ENCODE measurements at regions not wholly inside any gene's neighbourhood (a gene's known extent, or its start where the extent isn't known, plus 50 kb on each side); places are given as distances from the start of the nearest gene placed in this dataset.

- Mint-ChIP-seq H3K27ac (peak overlapping the region; percentile 15), H3K27me3 (ENCODE audit: low read depth, poor library complexity) (peaks cover 6% of the 10 kb centered on the region), H3K9me3 (no peaks in the 10 kb centered on the region), H3K4me3 (no peak overlapping the region), H3K36me3 (ENCODE audit: low read depth) (peaks cover 9% of the 10 kb centered on the region), H3K4me1 (peaks cover 13% of the 10 kb centered on the region)
- TF ChIP-seq, protein P1, sequence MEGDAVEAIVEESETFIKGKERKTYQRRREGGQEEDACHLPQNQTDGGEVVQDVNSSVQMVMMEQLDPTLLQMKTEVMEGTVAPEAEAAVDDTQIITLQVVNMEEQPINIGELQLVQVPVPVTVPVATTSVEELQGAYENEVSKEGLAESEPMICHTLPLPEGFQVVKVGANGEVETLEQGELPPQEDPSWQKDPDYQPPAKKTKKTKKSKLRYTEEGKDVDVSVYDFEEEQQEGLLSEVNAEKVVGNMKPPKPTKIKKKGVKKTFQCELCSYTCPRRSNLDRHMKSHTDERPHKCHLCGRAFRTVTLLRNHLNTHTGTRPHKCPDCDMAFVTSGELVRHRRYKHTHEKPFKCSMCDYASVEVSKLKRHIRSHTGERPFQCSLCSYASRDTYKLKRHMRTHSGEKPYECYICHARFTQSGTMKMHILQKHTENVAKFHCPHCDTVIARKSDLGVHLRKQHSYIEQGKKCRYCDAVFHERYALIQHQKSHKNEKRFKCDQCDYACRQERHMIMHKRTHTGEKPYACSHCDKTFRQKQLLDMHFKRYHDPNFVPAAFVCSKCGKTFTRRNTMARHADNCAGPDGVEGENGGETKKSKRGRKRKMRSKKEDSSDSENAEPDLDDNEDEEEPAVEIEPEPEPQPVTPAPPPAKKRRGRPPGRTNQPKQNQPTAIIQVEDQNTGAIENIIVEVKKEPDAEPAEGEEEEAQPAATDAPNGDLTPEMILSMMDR (IDR thresholded peaks at IDR 0.05): no peak
- no peak for DNase-seq
Measured at GRCh38 chr2:167822690-167823465, 424.5 kb downstream of the STK39 start.

- DNase-seq: no peak
- peaks cover 9% of the 10 kb centered on the region for H3K36me3 Mint-ChIP-seq (ENCODE audit: low read depth)
Measured at GRCh38 chr2:167820488-167820887, 426.9 kb downstream of the STK39 start.

GRCh38 chr2:167818521-167818920, 428.9 kb downstream of the STK39 start:
- Mint-ChIP-seq H3K4me1 (peaks cover 4% of the 10 kb centered on the region), H3K36me3 (ENCODE audit: low read depth) (peaks cover 9% of the 10 kb centered on the region), H3K4me3 (no peak overlapping the region), H3K9me3 (no peaks in the 10 kb centered on the region), H3K27ac (peak overlapping the region; percentile 60), H3K27me3 (ENCODE audit: low read depth, poor library complexity) (peaks cover 2% of the 10 kb centered on the region)
- TF ChIP-seq, protein P1 (IDR thresholded peaks at IDR 0.05): no peak
- DNase-seq: no peak

More at GRCh38 chr2:167820488-167820887, 426.9 kb downstream of the STK39 start:
- Mint-ChIP-seq H3K4me3 (no peak overlapping the region), H3K9me3 (no peaks in the 10 kb centered on the region), H3K27me3 (ENCODE audit: low read depth, poor library complexity) (peaks cover 6% of the 10 kb centered on the region), H3K4me1 (peaks cover 5% of the 10 kb centered on the region), H3K27ac (no peak overlapping the region)
- TF ChIP-seq, protein P1 (IDR thresholded peaks at IDR 0.05): no peak

DNA sequence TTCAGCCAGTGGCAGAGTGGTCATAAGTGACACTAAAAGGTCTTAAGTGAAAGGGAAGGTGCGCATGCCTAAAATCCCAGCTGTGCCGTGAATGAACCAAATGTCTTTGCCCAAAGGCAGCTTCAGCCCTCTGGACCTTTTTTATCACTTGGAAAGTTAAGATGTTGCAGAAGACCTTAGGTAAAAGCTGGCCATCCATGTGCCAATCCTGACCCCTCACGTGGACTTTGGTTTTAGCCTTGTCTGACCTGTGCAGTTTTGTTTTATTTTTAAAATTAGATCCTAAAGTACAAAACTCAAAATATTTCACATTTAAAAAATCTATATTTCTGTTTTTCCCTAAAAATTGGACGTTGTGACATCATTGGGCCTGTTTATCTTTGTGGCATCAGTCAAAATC, 429.5 kb downstream of the STK39 start:
- Mint-ChIP-seq H3K4me3 (no peak overlapping the region), H3K9me3 (no peaks in the 10 kb centered on the region), H3K27ac (no peak overlapping the region), H3K4me1 (peaks cover 4% of the 10 kb centered on the region), H3K27me3 (ENCODE audit: low read depth, poor library complexity) (peaks cover 2% of the 10 kb centered on the region), H3K36me3 (ENCODE audit: low read depth) (peaks cover 9% of the 10 kb centered on the region)
- TF ChIP-seq, protein P1 (IDR thresholded peaks at IDR 0.05): no peak
- no peak for DNase-seq

GRCh38 chr2:167817422-167817821, 430.0 kb downstream of the STK39 start:
- no peak overlapping the region for H3K27ac Mint-ChIP-seq
- H3K4me1 Mint-ChIP-seq: peaks cover 4% of the 10 kb centered on the region
- TF ChIP-seq, protein P1 (IDR thresholded peaks at IDR 0.05): no peak
- H3K4me3 Mint-ChIP-seq: no peak overlapping the region
- peaks cover 9% of the 10 kb centered on the region for H3K36me3 Mint-ChIP-seq (ENCODE audit: low read depth)
- H3K9me3 Mint-ChIP-seq: no peaks in the 10 kb centered on the region
- DNase-seq: no peak
- peaks cover 2% of the 10 kb centered on the region for H3K27me3 Mint-ChIP-seq (ENCODE audit: low read depth, poor library complexity)

- Mint-ChIP-seq H3K36me3 (ENCODE audit: low read depth) (peaks cover 9% of the 10 kb centered on the region), H3K27me3 (ENCODE audit: low read depth, poor library complexity) (peaks cover 2% of the 10 kb centered on the region), H3K4me3 (no peak overlapping the region), H3K4me1 (peaks cover 4% of the 10 kb centered on the region), H3K9me3 (no peaks in the 10 kb centered on the region), H3K27ac (no peak overlapping the region)
- no peak for DNase-seq
- TF ChIP-seq, protein P1 (IDR thresholded peaks at IDR 0.05): no peak
Measured at GRCh38 chr2:167816874-167817290, 430.5 kb downstream of the STK39 start.
